ENCODE measurements at regions not wholly inside any gene's neighbourhood (a gene's known extent, or its start where the extent isn't known, plus 50 kb on each side); places are given as distances from the start of the nearest gene placed in this dataset.

DNA sequence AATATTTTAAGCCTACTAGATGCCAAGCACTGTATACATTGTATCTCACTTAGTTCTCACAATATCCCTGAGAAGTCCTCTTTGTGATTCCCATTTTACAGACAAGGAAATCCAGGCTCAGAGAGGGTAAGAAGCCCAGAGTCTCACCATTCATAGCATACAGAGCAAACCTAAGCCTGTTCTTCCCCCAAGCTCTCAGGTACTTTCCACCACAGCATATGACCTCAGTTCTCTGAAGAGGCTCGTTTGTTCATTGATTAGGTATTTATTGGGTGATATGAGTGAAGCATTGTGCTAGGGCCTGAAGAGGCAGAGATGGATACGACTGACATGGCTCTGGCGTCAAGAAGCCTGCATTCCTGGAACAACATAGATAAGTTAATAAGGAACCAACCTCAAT is 310.9 kb upstream of the UMPS start (continued):
- TF ChIP-seq, protein P1, sequence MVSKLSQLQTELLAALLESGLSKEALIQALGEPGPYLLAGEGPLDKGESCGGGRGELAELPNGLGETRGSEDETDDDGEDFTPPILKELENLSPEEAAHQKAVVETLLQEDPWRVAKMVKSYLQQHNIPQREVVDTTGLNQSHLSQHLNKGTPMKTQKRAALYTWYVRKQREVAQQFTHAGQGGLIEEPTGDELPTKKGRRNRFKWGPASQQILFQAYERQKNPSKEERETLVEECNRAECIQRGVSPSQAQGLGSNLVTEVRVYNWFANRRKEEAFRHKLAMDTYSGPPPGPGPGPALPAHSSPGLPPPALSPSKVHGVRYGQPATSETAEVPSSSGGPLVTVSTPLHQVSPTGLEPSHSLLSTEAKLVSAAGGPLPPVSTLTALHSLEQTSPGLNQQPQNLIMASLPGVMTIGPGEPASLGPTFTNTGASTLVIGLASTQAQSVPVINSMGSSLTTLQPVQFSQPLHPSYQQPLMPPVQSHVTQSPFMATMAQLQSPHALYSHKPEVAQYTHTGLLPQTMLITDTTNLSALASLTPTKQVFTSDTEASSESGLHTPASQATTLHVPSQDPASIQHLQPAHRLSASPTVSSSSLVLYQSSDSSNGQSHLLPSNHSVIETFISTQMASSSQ (IDR thresholded peaks at IDR 0.05; ENCODE audit: low read depth) = no peak
- TF ChIP-seq, protein P1 (CRISPR knock-in tag; IDR thresholded peaks at IDR 0.05; ENCODE audit: borderline replicate concordance) = no peak
- TF ChIP-seq ZC3H13 (CRISPR knock-in tag; IDR thresholded peaks at IDR 0.05) (no peak), CHCHD3 (CRISPR knock-in tag; IDR thresholded peaks at IDR 0.05) (no peak), ARNT (IDR thresholded peaks at IDR 0.05) (no peak), ZNF598 (CRISPR knock-in tag; IDR thresholded peaks at IDR 0.05; ENCODE audit: borderline replicate concordance) (no peak), BCL3 (CRISPR knock-in tag; IDR thresholded peaks at IDR 0.05) (no peak)
- TF ChIP-seq, protein P2, sequence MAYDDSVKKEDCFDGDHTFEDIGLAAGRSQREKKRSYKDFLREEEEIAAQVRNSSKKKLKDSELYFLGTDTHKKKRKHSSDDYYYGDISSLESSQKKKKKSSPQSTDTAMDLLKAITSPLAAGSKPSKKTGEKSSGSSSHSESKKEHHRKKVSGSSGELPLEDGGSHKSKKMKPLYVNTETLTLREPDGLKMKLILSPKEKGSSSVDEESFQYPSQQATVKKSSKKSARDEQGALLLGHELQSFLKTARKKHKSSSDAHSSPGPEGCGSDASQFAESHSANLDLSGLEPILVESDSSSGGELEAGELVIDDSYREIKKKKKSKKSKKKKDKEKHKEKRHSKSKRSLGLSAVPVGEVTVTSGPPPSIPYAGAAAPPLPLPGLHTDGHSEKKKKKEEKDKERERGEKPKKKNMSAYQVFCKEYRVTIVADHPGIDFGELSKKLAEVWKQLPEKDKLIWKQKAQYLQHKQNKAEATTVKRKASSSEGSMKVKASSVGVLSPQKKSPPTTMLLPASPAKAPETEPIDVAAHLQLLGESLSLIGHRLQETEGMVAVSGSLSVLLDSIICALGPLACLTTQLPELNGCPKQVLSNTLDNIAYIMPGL (CRISPR knock-in tag; IDR thresholded peaks at IDR 0.05; ENCODE audit: borderline replicate concordance in 1 of 2, low read depth in 1 of 2) = no peak

All from HepG2 (cell line).